ENCODE measurements at regions not wholly inside any gene's neighbourhood (a gene's known extent, or its start where the extent isn't known, plus 50 kb on each side); places are given as distances from the start of the nearest gene placed in this dataset.

- Histone ChIP-seq H2AFZ (ENCODE audit: low read depth, low read length) (no peak overlapping the region), H3K4ac (ENCODE audit: low read depth in 1 of 2, low read length in 2 of 2) (no peak overlapping the region), H2BK5ac (ENCODE audit: low read depth, low read length, poor library complexity, severe bottlenecking) (no peak overlapping the region), H3K9me3 (ENCODE audit: control insufficient read depth, low read length) (peaks cover 3% of the 10 kb centered on the region), H3K4me3 (ENCODE audit: insufficient read depth in 1 of 2, low read depth in 1 of 2, low read length in 2 of 2) (no peak overlapping the region), H3K36me3 (ENCODE audit: control insufficient read depth in 1 of 2, insufficient read depth in 2 of 2, low read depth in 1 of 2, low read length in 2 of 2) (no peaks in the 10 kb centered on the region), H3K27ac (ENCODE audit: low read length, poor library complexity, severe bottlenecking) (no peak overlapping the region), H3K18ac (ENCODE audit: low read depth in 1 of 2, low read length in 2 of 2) (no peak overlapping the region), H3K23ac (ENCODE audit: low read length in 2 of 2) (no peak overlapping the region), H3K9ac (ENCODE audit: low read length) (no peak overlapping the region), H3K79me1 (replicated peaks; ENCODE audit: low read length, poor library complexity, severe bottlenecking) (no peaks in the 10 kb centered on the region), H3K4me2 (ENCODE audit: low read length, poor library complexity, severe bottlenecking) (no peak overlapping the region), H2BK15ac (ENCODE audit: low read depth, poor library complexity, severe bottlenecking) (no peak overlapping the region), H3K4me1 (ENCODE audit: control insufficient read depth, insufficient read depth, low read depth, low read length) (no peaks in the 10 kb centered on the region), H3K14ac (ENCODE audit: low read length in 2 of 2) (no peak overlapping the region), H2BK12ac (ENCODE audit: low read length in 2 of 2) (no peak overlapping the region), H3K27me3 (ENCODE audit: control insufficient read depth in 1 of 2, insufficient read depth in 1 of 2, low read length in 2 of 2) (no peaks in the 10 kb centered on the region), H2BK120ac (ENCODE audit: low read depth, low read length) (no peak overlapping the region), H2AK5ac (ENCODE audit: low read length, severe bottlenecking) (no peak overlapping the region), H4K8ac (ENCODE audit: low read length) (no peak overlapping the region), H4K91ac (ENCODE audit: low read length) (no peak overlapping the region)
- 88% methylated on average over 2 of the region's 2 CpGs for WGBS
- DNase-seq, result no peak
Measured at GRCh38 chr21:29246614-29247013, 52.1 kb upstream of the BACH1 start.

GRCh38 chr21:29248124-29248523, 50.6 kb upstream of the BACH1 start:
- no peak for DNase-seq
- H3K36me3 ChIP-seq (ENCODE audit: control insufficient read depth in 1 of 2, insufficient read depth in 2 of 2, low read depth in 1 of 2, low read length in 2 of 2), result no peaks in the 10 kb centered on the region
- H3K14ac ChIP-seq (ENCODE audit: low read length in 2 of 2), result no peak overlapping the region
- WGBS, result no CpG with 5 or more reads among the region's 1 CpG
- no peak overlapping the region for H2AFZ ChIP-seq (ENCODE audit: low read depth, low read length)
- H3K4me1 ChIP-seq (ENCODE audit: control insufficient read depth, insufficient read depth, low read depth, low read length), result no peaks in the 10 kb centered on the region
- H3K18ac ChIP-seq (ENCODE audit: low read depth in 1 of 2, low read length in 2 of 2), result no peak overlapping the region
- H3K9me3 ChIP-seq (ENCODE audit: control insufficient read depth, low read length), result peaks cover 12% of the 10 kb centered on the region
- no peak overlapping the region for H2AK5ac ChIP-seq (ENCODE audit: low read length, severe bottlenecking)
- H2BK120ac ChIP-seq (ENCODE audit: low read depth, low read length), result no peak overlapping the region
- H3K4me2 ChIP-seq (ENCODE audit: low read length, poor library complexity, severe bottlenecking), result no peak overlapping the region
- no peak overlapping the region for H2BK15ac ChIP-seq (ENCODE audit: low read depth, poor library complexity, severe bottlenecking)
- no peak overlapping the region for H2BK12ac ChIP-seq (ENCODE audit: low read length in 2 of 2)
- no peaks in the 10 kb centered on the region for H3K79me1 ChIP-seq (replicated peaks; ENCODE audit: low read length, poor library complexity, severe bottlenecking)
- no peak overlapping the region for H3K4me3 ChIP-seq (ENCODE audit: insufficient read depth in 1 of 2, low read depth in 1 of 2, low read length in 2 of 2)
- no peak overlapping the region for H2BK5ac ChIP-seq (ENCODE audit: low read depth, low read length, poor library complexity, severe bottlenecking)
- H4K91ac ChIP-seq (ENCODE audit: low read length), result no peak overlapping the region
- H3K27me3 ChIP-seq (ENCODE audit: control insufficient read depth in 1 of 2, insufficient read depth in 1 of 2, low read length in 2 of 2), result no peaks in the 10 kb centered on the region
- H3K4ac ChIP-seq (ENCODE audit: low read depth in 1 of 2, low read length in 2 of 2), result no peak overlapping the region
- no peak overlapping the region for H4K8ac ChIP-seq (ENCODE audit: low read length)
- H3K9ac ChIP-seq (ENCODE audit: low read length), result no peak overlapping the region
- H3K23ac ChIP-seq (ENCODE audit: low read length in 2 of 2), result no peak overlapping the region
- no peak overlapping the region for H3K27ac ChIP-seq (ENCODE audit: low read length, poor library complexity, severe bottlenecking)

All from mesenchymal stem cell (in vitro differentiated cells and primary cell).